HepG2 (cell line): ENCODE measurements at regions not wholly inside any gene's neighbourhood (a gene's known extent, or its start where the extent isn't known, plus 50 kb on each side); places are given as distances from the start of the nearest gene placed in this dataset.

Source experiments
- ATAC-seq: fragments of 200-7000 bp; cut with Tn5 transposase; 3 replicates; pipeline ENCODE4 v1.9.1; 2020; ENCODE audit warnings: mild to moderate bottlenecking, moderate library complexity
- BruUV-seq: library from RNA; stranded (reverse); fragments of 400-500 nt; replicated peaks from 2 replicates; lab custom pipeline; 2021; lab: Mats Ljungman, UMichigan
- CTCF ChIA-PET: fragments of 300-600 bp; formaldehyde crosslinking; extraction: SDS; loops from one replicate; lab custom pipeline; 2021; ENCODE audit warnings: low total read pairs, inconsistent platforms, low intra/inter-chr PET ratio; lab: Yijun Ruan, JAX
- POLR2A ChIA-PET: fragments of 350-600 bp; sonication (Branson Sonifier 250); formaldehyde crosslinking; loops from one replicate; lab custom pipeline; 2020; ENCODE audit warnings: antibody characterized with exemption, inconsistent platforms; lab: Yijun Ruan, JAX
- DNase-seq: peaks from one replicate; pipeline ENCODE4 v3.0.0-alpha.2; 2015; ENCODE audit warnings: low spot score
- FAIRE-seq: peaks from 3 replicates; lab custom pipeline; 2011; peaks lifted over from hg19 to GRCh38; lab: Jason Lieb, UNC
- H2AFZ ChIP-seq: one replicate; pipeline ENCODE4 v1.6.1; 2011; ENCODE audit warnings: low read length, inconsistent platforms
- H3K27ac ChIP-seq: fragments of 300-600 bp; 3 replicates; pipeline ENCODE4 v1.8.0; 2011; ENCODE audit warnings: mixed run types, mild to moderate bottlenecking, mixed read lengths, low read length, inconsistent platforms; ENCODE audit not compliant: insufficient read depth; ENCODE audit errors: extremely low read length
- H3K27me3 ChIP-seq, 2 experiments: fragments of 200-600 bp in 1 of 2; 2 replicates in 1 of 2; 3 replicates in 1 of 2; pipeline versions ENCODE4 v1.6.0 to v1.8.0; 2011; ENCODE audit warnings: low read length in 2 of 2, mild to moderate bottlenecking in 2 of 2, moderate library complexity in 2 of 2, inconsistent platforms in 1 of 2; ENCODE audit not compliant: insufficient read depth in 2 of 2, control insufficient read depth in 1 of 2
- H3K36me3 ChIP-seq, 2 experiments: fragments of 200-600 bp in 1 of 2; replicated peaks in 1 of 2; 2 replicates in 1 of 2; 3 replicates in 1 of 2; pipeline versions ENCODE4 v1.5.1 to v1.8.0; 2011; ENCODE audit warnings: low read length in 2 of 2, inconsistent platforms in 1 of 2; ENCODE audit not compliant: insufficient read depth in 2 of 2, control insufficient read depth in 1 of 2
- H3K4me1 ChIP-seq: 2 replicates; pipeline ENCODE4 v1.5.1; 2012; ENCODE audit warnings: low read length, inconsistent platforms; ENCODE audit not compliant: insufficient read depth
- H3K4me2 ChIP-seq: 2 replicates; pipeline ENCODE4 v1.6.0; 2011; ENCODE audit warnings: low read depth, low read length, inconsistent platforms
- H3K4me3 ChIP-seq, 3 experiments: fragments of 200-600 bp in 1 of 3; sonication (generic), shearing (Covaris generic) in 1 of 3; replicated peaks in 1 of 3; 2 replicates each; pipeline ENCODE4 v1.5.1; 2011 to 2016; ENCODE audit warnings: low read length in 3 of 3, inconsistent platforms in 2 of 3, low read depth in 2 of 3, mild to moderate bottlenecking in 2 of 3, control low read depth in 1 of 3, mixed read lengths in 1 of 3; ENCODE audit not compliant: insufficient read depth in 1 of 3
- H3K79me2 ChIP-seq: one replicate; pipeline ENCODE4 v1.6.1; 2011; ENCODE audit warnings: low read length, inconsistent platforms; ENCODE audit not compliant: insufficient read depth
- H3K9ac ChIP-seq: 2 replicates; pipeline ENCODE4 v1.6.0; 2011; ENCODE audit warnings: mild to moderate bottlenecking, low read depth, low read length, inconsistent platforms; ENCODE audit not compliant: insufficient read depth
- H3K9me3 ChIP-seq: 2 replicates; pipeline ENCODE4 v1.5.1; 2012; ENCODE audit warnings: mild to moderate bottlenecking, low read length
- H4K20me1 ChIP-seq: 2 replicates; pipeline ENCODE4 v1.6.0; 2011; ENCODE audit warnings: inconsistent platforms, mild to moderate bottlenecking, low read length, moderate library complexity; ENCODE audit not compliant: insufficient read depth
- ATF2 ChIP-seq: sonication (generic); formaldehyde crosslinking; IDR thresholded peaks from 2 replicates; pipeline ENCODE4 v1.4.0; 2020; ENCODE audit warnings: missing genetic modification reagents
- DZIP1 ChIP-seq: sonication (generic); formaldehyde crosslinking; IDR thresholded peaks from 2 replicates; pipeline ENCODE4 v1.5.0; 2020; ENCODE audit warnings: mild to moderate bottlenecking, missing genetic modification reagents
- ESRRA ChIP-seq: sonication (generic); formaldehyde crosslinking; IDR thresholded peaks from 2 replicates; pipeline ENCODE4 v1.5.1; 2020; ENCODE audit warnings: mild to moderate bottlenecking, low read depth, missing genetic modification reagents
- GABPB1 ChIP-seq: IDR thresholded peaks from 2 replicates; pipeline ENCODE4 v1.6.1; 2016; ENCODE audit warnings: mild to moderate bottlenecking, missing genetic modification reagents, moderate library complexity, missing compliant biosample characterization
- THAP11 ChIP-seq: IDR thresholded peaks from 2 replicates; pipeline ENCODE4 v1.6.1; 2016; ENCODE audit warnings: missing biosample characterization, missing genetic modification reagents
- ZNF580 ChIP-seq: IDR thresholded peaks from 2 replicates; pipeline ENCODE4 v1.6.1; 2016; ENCODE audit warnings: low read depth, borderline replicate concordance
- WGBS: methylation state at CpG from one replicate; pipeline ENCODE4 v1.1.6; 2017; ENCODE audit warnings: low lambda C conversion rate; 5-methylcytosine and 5-hydroxymethylcytosine counted together
- in situ Hi-C: cut with HindIII; loops from 2 replicates; pipeline ENCODE4 v1.10.0; 2017; ENCODE audit warnings: low pct_unique_long_range_greater_than_20kb; ENCODE audit not compliant: extremely low pct_ligation_motif_present
- intact Hi-C: fragments of 100-400 bp; cut with micrococcal nuclease; formaldehyde crosslinking; loops from one replicate; pipeline ENCODE4 v1.10.0; 2022; ENCODE audit not compliant: unreplicated experiment

- TF ChIP-seq ATF2 (CRISPR knock-in tag) (peak; percentile 60; the same call in 1 of the 2 replicates), DZIP1 (CRISPR knock-in tag) (no peak), ESRRA (CRISPR knock-in tag) (0 out of 2 replicates have a peak, but pooled peaks have one; percentile 68), ZNF580 (CRISPR knock-in tag) (peak; percentile 78; the same call in 1 of the 2 replicates)
These were observed 100.0 kb downstream of the ARF6 start (continued) for GRCh38 chr14:49992901-49993339.

- H3K9ac ChIP-seq = no peak overlapping the region
- H3K36me3 ChIP-seq = no peaks in the 10 kb centered on the region
- BruUV-seq = no TSS peak
- DNase-seq (no peak), ATAC-seq (no peak)
- no peak overlapping the region for H3K4me3 ChIP-seq
- no peaks in the 10 kb centered on the region for H3K27me3 ChIP-seq
- 93% methylated on average over 9 of the region's 9 CpGs for WGBS
- CTCF ChIA-PET = no interaction called here
- H3K9me3 ChIP-seq = no peaks in the 10 kb centered on the region
- POLR2A ChIA-PET = interaction anchor here (0.9 to 1.9 kb wide), 6 partner anchors 8 to 131 kb away, joined by 3 to 12 read pairs (median 6); no protein-coding TSS in a partner anchor
- H3K4me2 ChIP-seq = no peak overlapping the region
- H3K79me2 ChIP-seq = no peaks in the 10 kb centered on the region
- H3K4me1 ChIP-seq = peaks cover 72% of the 10 kb centered on the region
- intact Hi-C loops = no loop called here
- no peak for TF ChIP-seq THAP11 (CRISPR knock-in tag)
- TF ChIP-seq GABPB1 = no peak
- TF ChIP-seq, all 625 proteins: peak for 0
- Histone ChIP-seq H2AFZ (no peak overlapping the region), H3K27ac (no peak overlapping the region), H4K20me1 (no peaks in the 10 kb centered on the region)
- no peak for FAIRE-seq
- in situ Hi-C loops = no loop called here
These were observed 100.7 kb downstream of the ARF6 start for GRCh38 chr14:49993565-49993964.
